K562 (cell line): ENCODE measurements at regions not wholly inside any gene's neighbourhood (a gene's known extent, or its start where the extent isn't known, plus 50 kb on each side); places are given as distances from the start of the nearest gene placed in this dataset.
A peak's percentile ranks its signal among the peaks of the same experiment; 100 is the strongest.

Source experiments
- ATAC-seq: fragments of 200-7000 bp; cut with Tn5 transposase; 3 replicates; pipeline ENCODE4 v1.9.1; 2020; ENCODE audit warnings: moderate library complexity
- BruUV-seq: library from RNA; stranded (reverse); fragments of 400-500 nt; replicated peaks from 2 replicates; lab custom pipeline; 2021; lab: Mats Ljungman, UMichigan
- CTCF ChIA-PET: fragments of 300-600 bp; formaldehyde crosslinking; extraction: SDS; loops from one replicate; lab custom pipeline; 2021; ENCODE audit warnings: low intra/inter-chr PET ratio; lab: Yijun Ruan, JAX
- POLR2A ChIA-PET: fragments of 300-600, 350-650 bp; sonication (Branson Sonifier 250); formaldehyde crosslinking; extraction: SDS; loops from one replicate; lab custom pipeline; 2021; ENCODE audit warnings: antibody characterized with exemption, inconsistent platforms; lab: Yijun Ruan, JAX
- DNase-seq, 4 experiments: peaks; one replicate each; pipeline versions ENCODE4 v3.0.0 to v3.0.0-alpha.2; 2011 to 2018; ENCODE audit warnings: low spot score in 3 of 4, mixed read lengths in 3 of 4; ENCODE audit errors: extremely low read depth in 1 of 4
- FAIRE-seq: peaks from 2 replicates; lab custom pipeline; 2011; peaks lifted over from hg19 to GRCh38; lab: Jason Lieb, UNC
- H2AFZ ChIP-seq: 2 replicates; pipeline ENCODE4 v1.6.0; 2011; ENCODE audit warnings: low read depth, low read length, control low read depth, inconsistent platforms
- H3K27ac ChIP-seq: fragments of 200-600 bp; 3 replicates; pipeline ENCODE4 v1.8.0; 2011; ENCODE audit warnings: low read depth, mild to moderate bottlenecking, control low read depth, inconsistent platforms, low read length, moderate library complexity, mixed read lengths; ENCODE audit errors: extremely low read depth
- H3K27me3 ChIP-seq, 2 experiments: fragments of 300-600 bp in 1 of 2; 2 replicates in 1 of 2; 3 replicates in 1 of 2; pipeline versions ENCODE4 v1.6.0 to v1.8.0; 2011; ENCODE audit warnings: inconsistent platforms in 2 of 2, low read length in 2 of 2, mild to moderate bottlenecking in 1 of 2, mixed read lengths in 1 of 2, moderate library complexity in 1 of 2; ENCODE audit not compliant: control insufficient read depth in 2 of 2, insufficient read depth in 2 of 2
- H3K36me3 ChIP-seq: fragments of 300-600 bp; 3 replicates; pipeline ENCODE4 v1.8.0; 2011; ENCODE audit warnings: mild to moderate bottlenecking, low read length, inconsistent platforms; ENCODE audit not compliant: control insufficient read depth, insufficient read depth
- H3K4me1 ChIP-seq, 2 experiments: fragments of 200-600 bp in 1 of 2; replicated peaks in 1 of 2; 2 replicates in 1 of 2; 3 replicates in 1 of 2; pipeline versions ENCODE4 v1.5.1 to v1.8.0; 2011; ENCODE audit warnings: inconsistent platforms in 2 of 2, low read length in 2 of 2, mild to moderate bottlenecking in 1 of 2, mixed read lengths in 1 of 2, moderate library complexity in 1 of 2; ENCODE audit not compliant: control insufficient read depth in 2 of 2, insufficient read depth in 2 of 2
- H3K4me2 ChIP-seq: 2 replicates; pipeline ENCODE4 v1.6.1; 2011; ENCODE audit warnings: low read length, control low read depth, inconsistent platforms, mixed read lengths; ENCODE audit not compliant: insufficient read depth
- H3K4me3 ChIP-seq: fragments of 200-600 bp; sonication (generic), shearing (Covaris generic); 2 replicates; pipeline ENCODE4 v1.5.1; 2016; ENCODE audit warnings: control low read depth, inconsistent platforms
- H3K79me2 ChIP-seq: fragments of 200-600 bp; 3 replicates; pipeline ENCODE4 v1.8.0; 2011; ENCODE audit warnings: low read length, inconsistent platforms; ENCODE audit not compliant: control insufficient read depth, insufficient read depth
- H3K9ac ChIP-seq, 2 experiments: 2 replicates each; pipeline versions ENCODE4 v1.6.0 to v1.6.1; 2011; ENCODE audit warnings: low read depth in 2 of 2, low read length in 2 of 2, control low read depth in 1 of 2, inconsistent platforms in 1 of 2, mild to moderate bottlenecking in 1 of 2, mixed read lengths in 1 of 2; ENCODE audit not compliant: insufficient read depth in 1 of 2
- H3K9me1 ChIP-seq: one replicate; pipeline ENCODE4 v1.6.0; 2011; ENCODE audit warnings: inconsistent platforms, mild to moderate bottlenecking, low read length, moderate library complexity; ENCODE audit not compliant: control insufficient read depth, insufficient read depth
- H3K9me3 ChIP-seq: replicated peaks from 2 replicates; pipeline ENCODE4 v1.5.1; 2011; ENCODE audit warnings: low read depth, low read length, inconsistent platforms; ENCODE audit not compliant: control insufficient read depth, insufficient read depth
- H4K20me1 ChIP-seq: replicated peaks from 2 replicates; pipeline ENCODE4 v1.6.1; 2011; ENCODE audit warnings: low read length, inconsistent platforms, mixed read lengths; ENCODE audit not compliant: control insufficient read depth, insufficient read depth
- FOXA3 ChIP-seq, 2 experiments: fragments of 450-650 bp in 1 of 2; sonication (generic) in 1 of 2; formaldehyde crosslinking; IDR thresholded peaks in 1 of 2; conservative IDR thresholded peaks in 1 of 2; 2 replicates each; pipeline versions ENCODE4 v1.4.0 to v1.8.0; 2020 to 2022; ENCODE audit warnings: mild to moderate bottlenecking in 2 of 2, missing genetic modification reagents in 1 of 2
- HMG20B ChIP-seq: fragments of 250-450 bp; sonication (Bioruptor Pico); IDR thresholded peaks from 2 replicates; pipeline ENCODE4 v1.5.0; 2021; ENCODE audit warnings: mild to moderate bottlenecking
- SPI1 ChIP-seq: IDR thresholded peaks from 2 replicates; pipeline ENCODE4 v1.6.1; 2011; ENCODE audit warnings: low read depth, low read length, control low read depth, borderline replicate concordance
- STAT5B ChIP-seq: fragments of 250-450 bp; sonication (Bioruptor Pico); IDR thresholded peaks from 2 replicates; pipeline ENCODE4 v1.8.0; 2021; ENCODE audit warnings: mild to moderate bottlenecking, inconsistent platforms
- ZFP36 ChIP-seq: fragments of 150-350 bp; IDR thresholded peaks from 2 replicates; pipeline ENCODE4 v1.6.1; 2018; ENCODE audit warnings: low read length, low read depth; ENCODE audit not compliant: partially characterized antibody
- WGBS: fragments of 100-300 bp; shearing (Covaris generic); methylation state at CpG from one replicate; pipeline ENCODE4 v1.1.6; 2016; ENCODE audit warnings: low coverage, mixed read lengths; ENCODE audit not compliant: insufficient coverage; ENCODE audit errors: missing lambda C conversion rate; 5-methylcytosine and 5-hydroxymethylcytosine counted together
- in situ Hi-C: fragments of 300-500 bp; cut with MboI; formaldehyde crosslinking; loops from 4 replicates; pipeline ENCODE4 v1.15.0; 2018; ENCODE audit warnings: inconsistent platforms, mixed read lengths
- intact Hi-C: fragments of 100-400 bp; cut with micrococcal nuclease; formaldehyde crosslinking; loops from 2 replicates; pipeline ENCODE4 v1.14.2; 2022

DNA sequence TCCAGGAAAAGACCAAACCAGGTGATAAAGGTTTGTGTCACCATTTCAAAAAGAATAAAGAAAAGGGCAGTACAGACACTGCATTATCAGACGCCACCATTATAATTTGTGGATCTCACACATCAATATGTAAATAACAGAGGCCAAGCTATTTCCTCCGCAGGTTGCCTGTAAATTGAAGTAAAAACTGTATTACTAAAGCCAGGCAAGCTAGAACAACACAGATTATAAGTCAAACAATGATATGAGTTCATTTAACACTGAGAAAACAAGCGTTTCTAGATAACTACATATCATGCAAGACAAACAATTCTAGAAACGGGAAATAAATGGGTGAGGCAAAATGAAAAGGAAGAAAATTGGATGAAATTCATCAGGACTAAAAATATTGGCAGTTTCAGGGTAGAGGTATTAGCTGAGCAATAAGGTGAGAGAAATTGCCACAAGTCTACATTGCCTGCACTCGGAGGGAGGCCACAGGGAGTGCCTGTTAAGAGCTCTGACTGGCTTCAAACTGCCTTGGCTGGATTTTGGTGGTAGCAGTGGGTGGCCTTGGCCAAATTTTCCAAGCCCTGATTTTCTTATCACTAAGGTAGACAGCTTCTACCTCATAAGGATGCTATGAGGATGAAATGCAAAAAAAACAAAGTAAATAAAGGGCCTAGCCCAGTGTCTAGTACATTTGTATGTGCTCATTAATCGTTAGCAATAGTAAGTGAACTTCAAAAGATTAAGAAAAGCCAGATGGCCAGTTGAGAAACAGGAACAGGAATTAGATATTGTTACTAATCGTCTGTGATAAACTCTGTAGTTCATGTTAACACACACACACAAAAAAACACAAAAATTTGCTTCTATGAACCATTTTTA lies 240.0 kb upstream of the NFE2L3 start:
- in situ Hi-C loops (no loop called here), intact Hi-C loops (no loop called here)
- POLR2A ChIA-PET: interaction anchor here (0.6 kb wide), 1 partner anchor 12 kb away, joined by 4 read pairs; no protein-coding TSS in a partner anchor

DNA sequence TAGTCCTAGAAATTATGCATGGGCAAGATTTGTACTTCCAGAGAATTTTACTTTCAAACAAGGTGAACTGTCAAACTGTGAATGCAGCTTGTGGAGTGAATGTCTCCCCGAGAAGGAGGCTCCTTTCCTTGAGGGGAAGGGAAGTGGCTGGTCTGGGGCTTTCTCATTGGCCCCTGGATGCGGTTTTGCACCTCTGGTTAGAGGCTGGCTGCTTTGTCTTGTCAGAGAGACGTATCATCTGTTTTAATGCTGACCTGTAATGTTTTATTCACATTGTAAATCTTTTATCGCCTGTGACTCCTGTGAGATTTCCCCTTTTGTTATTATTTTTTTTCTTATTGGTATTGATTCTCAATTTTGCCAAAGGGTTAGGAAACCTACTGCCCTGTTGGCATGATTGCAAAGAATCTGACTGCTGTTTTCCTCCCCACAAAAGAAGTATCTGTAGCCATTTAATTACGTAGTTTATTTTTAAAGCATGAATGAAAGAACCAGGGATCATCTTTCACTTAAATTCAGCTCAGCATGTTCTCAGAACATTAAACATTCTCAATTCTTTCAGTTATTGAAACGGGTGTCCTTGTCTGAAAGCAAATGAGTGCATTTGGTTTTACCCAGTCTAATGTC lies 238.3 kb upstream of the NFE2L3 start:
- BruUV-seq: no TSS peak
- Histone ChIP-seq H3K4me1 (peaks cover 0 to 5% of the 10 kb centered on the region in 2 experiments; a peak in 2 of 5 replicates), H4K20me1 (no peaks in the 10 kb centered on the region), H2AFZ (no peak overlapping the region), H3K4me3 (no peak overlapping the region), H3K36me3 (no peaks in the 10 kb centered on the region), H3K9ac (no peak overlapping the region), H3K4me2 (no peak overlapping the region), H3K27me3 (peaks cover 0 to 7% of the 10 kb centered on the region in 2 experiments; a peak in 2 of 5 replicates), H3K9me1 (no peaks in the 10 kb centered on the region), H3K9me3 (no peaks in the 10 kb centered on the region), H3K27ac (no peak overlapping the region), H3K79me2 (no peaks in the 10 kb centered on the region)
- DNase-seq (no peak), ATAC-seq (no peak), FAIRE-seq (no peak)
- in situ Hi-C loops (no loop called here), intact Hi-C loops (no loop called here)
- ChIA-PET CTCF (no interaction called here), POLR2A (interaction anchor here (1.2 kb wide), 1 partner anchor 17 kb away, joined by 4 read pairs; no protein-coding TSS in a partner anchor)
- TF ChIP-seq STAT5B (no peak), SPI1 (peak; percentile 27; the same call in 1 of the 2 replicates), ZFP36 (no peak)
- WGBS: 22% methylated on average over 6 of the region's 6 CpGs

More for the DNA sequence above, 240.0 kb upstream of the NFE2L3 start:
- FAIRE-seq (peak; percentile 29), ATAC-seq (0 out of 3 replicates have a peak, but pooled peaks have one; percentile 49), DNase-seq (no peak)
- no peaks in the 10 kb centered on the region for H3K79me2 ChIP-seq
- no peaks in the 10 kb centered on the region for H4K20me1 ChIP-seq
- H3K36me3 ChIP-seq: no peaks in the 10 kb centered on the region
- H3K4me2 ChIP-seq: no peak overlapping the region; the same call in 1 of the 2 replicates
- H3K9ac ChIP-seq: no peak overlapping the region
- CTCF ChIA-PET: no interaction called here
- WGBS: 14% methylated on average over 7 of the region's 7 CpGs
- H2AFZ ChIP-seq: peak overlapping the region; percentile 41
- no peaks in the 10 kb centered on the region for H3K9me1 ChIP-seq
- no peak for TF ChIP-seq HMG20B (CRISPR knock-in tag)
- peak in 1 of 2 experiments; percentile 51; a peak in 2 of 4 replicates for TF ChIP-seq FOXA3 (CRISPR knock-in tag; conservative IDR thresholded peaks at IDR 0.05 in 1 of 2, IDR thresholded peaks at IDR 0.05 in 1 of 2)
- H3K9me3 ChIP-seq: no peaks in the 10 kb centered on the region
- H3K27me3 ChIP-seq: peaks cover 0 to 7% of the 10 kb centered on the region in 2 experiments; a peak in 2 of 5 replicates
- H3K4me1 ChIP-seq: peaks cover 0 to 5% of the 10 kb centered on the region in 2 experiments; a peak in 3 of 5 replicates
- H3K4me3 ChIP-seq: no peak overlapping the region
- BruUV-seq: no TSS peak
- no peak overlapping the region for H3K27ac ChIP-seq
